Endodermal cell (in vitro differentiated cells): ENCODE measurements at regions not wholly inside any gene's neighbourhood (a gene's known extent, or its start where the extent isn't known, plus 50 kb on each side); places are given as distances from the start of the nearest gene placed in this dataset.

Experiments
- DNase-seq: peaks from one replicate; pipeline ENCODE4 v3.0.0-alpha.2; 2017
- H3K27ac ChIP-seq: 2 replicates; pipeline ENCODE4 v1.5.1; 2013; ENCODE audit warnings: mild to moderate bottlenecking, low read depth, low read length, moderate library complexity
- H3K27me3 ChIP-seq: 2 replicates; pipeline ENCODE4 v1.6.1; 2013; ENCODE audit warnings: mild to moderate bottlenecking, low read length, moderate library complexity; ENCODE audit not compliant: insufficient read depth, control insufficient read depth, poor library complexity, severe bottlenecking
- H3K36me3 ChIP-seq: 2 replicates; pipeline ENCODE4 v1.7.0; 2013; ENCODE audit warnings: mild to moderate bottlenecking, low read length, moderate library complexity; ENCODE audit not compliant: control insufficient read depth, insufficient read depth
- H3K4me1 ChIP-seq: one replicate; pipeline ENCODE4 v1.7.0; 2013; ENCODE audit warnings: low read length; ENCODE audit not compliant: control insufficient read depth, insufficient read depth
- H3K4me3 ChIP-seq: 2 replicates; pipeline ENCODE4 v1.5.1; 2013; ENCODE audit warnings: mild to moderate bottlenecking, low read length, moderate library complexity
- H3K9ac ChIP-seq: 2 replicates; pipeline ENCODE4 v1.6.1; 2013; ENCODE audit warnings: mild to moderate bottlenecking, low read length, moderate library complexity; ENCODE audit not compliant: poor library complexity, severe bottlenecking; ENCODE audit errors: extremely low read depth
- H3K9me3 ChIP-seq: 2 replicates; pipeline ENCODE4 v1.6.1; 2013; ENCODE audit warnings: mild to moderate bottlenecking, low read length, moderate library complexity; ENCODE audit not compliant: control insufficient read depth
- H3K27ac Mint-ChIP-seq: 2 replicates; pipeline ENCODE4 v1.8.0; 2020; ENCODE audit warnings: mixed read lengths
- H3K27me3 Mint-ChIP-seq: 2 replicates; pipeline ENCODE4 v1.8.0; 2021; ENCODE audit warnings: mild to moderate bottlenecking, mixed read lengths; ENCODE audit not compliant: insufficient read depth
- H3K36me3 Mint-ChIP-seq: 2 replicates; pipeline ENCODE4 v1.8.0; 2020; ENCODE audit warnings: low read depth, mixed read lengths
- H3K4me1 Mint-ChIP-seq: 2 replicates; pipeline ENCODE4 v1.8.0; 2020; ENCODE audit warnings: mixed read lengths
- H3K4me3 Mint-ChIP-seq: 2 replicates; pipeline ENCODE4 v1.8.0; 2020; ENCODE audit warnings: mild to moderate bottlenecking, moderate library complexity, mixed read lengths
- H3K9me3 Mint-ChIP-seq: 2 replicates; pipeline ENCODE4 v1.8.0; 2020; ENCODE audit warnings: mild to moderate bottlenecking, mixed read lengths
- WGBS, 2 experiments: methylation state at CpG; one replicate each; pipeline versions ENCODE4 v1.1.5 to v1.1.7; 2013; ENCODE audit warnings: missing lambda C conversion rate in 2 of 2, mixed read lengths in 1 of 2; ENCODE audit not compliant: insufficient coverage in 1 of 2, insufficient read length in 1 of 2; 5-methylcytosine and 5-hydroxymethylcytosine counted together
- TF ChIP-seq, protein P1 (sequence below): fragments of 200-600 bp; sonication (generic); conservative IDR thresholded peaks from 2 replicates; pipeline ENCODE4 v1.5.0; 2021; ENCODE audit warnings: antibody characterized with exemption, mild to moderate bottlenecking

DNA sequence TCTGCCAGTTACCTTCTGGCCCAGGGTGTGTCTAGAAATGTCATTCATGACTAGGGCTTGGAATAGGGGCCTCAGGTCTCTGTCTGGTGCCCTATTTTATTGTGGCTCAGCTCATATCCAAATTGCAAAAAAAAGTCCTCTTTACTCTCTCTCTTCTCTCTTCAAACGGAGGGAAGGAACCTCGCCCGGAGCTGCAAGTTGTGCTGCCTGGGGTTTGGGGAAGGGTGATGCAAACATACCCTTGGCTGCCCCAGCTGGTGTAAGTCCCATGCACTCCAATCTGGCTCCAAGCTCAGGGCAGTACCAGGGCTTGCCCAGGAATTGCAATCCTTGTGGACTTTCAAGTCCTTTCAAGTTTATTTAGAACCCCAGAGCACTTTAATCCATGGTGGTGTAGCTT, 549.6 kb downstream of the PCDH17 start:
- Histone ChIP-seq H3K36me3 (no peaks in the 10 kb centered on the region), H3K4me1 (no peaks in the 10 kb centered on the region), H3K9ac (no peak overlapping the region), H3K4me3 (no peak overlapping the region), H3K27me3 (no peaks in the 10 kb centered on the region), H3K9me3 (no peaks in the 10 kb centered on the region), H3K27ac (no peak overlapping the region)
- no peak overlapping the region for H3K27ac Mint-ChIP-seq
- H3K36me3 Mint-ChIP-seq, result no peaks in the 10 kb centered on the region
- DNase-seq, result no peak
- H3K4me1 Mint-ChIP-seq, result no peaks in the 10 kb centered on the region
- 98 to 100% methylated on average over 1 to 3 of the region's 3 CpGs for WGBS, 2 experiments
- TF ChIP-seq, protein P1, sequence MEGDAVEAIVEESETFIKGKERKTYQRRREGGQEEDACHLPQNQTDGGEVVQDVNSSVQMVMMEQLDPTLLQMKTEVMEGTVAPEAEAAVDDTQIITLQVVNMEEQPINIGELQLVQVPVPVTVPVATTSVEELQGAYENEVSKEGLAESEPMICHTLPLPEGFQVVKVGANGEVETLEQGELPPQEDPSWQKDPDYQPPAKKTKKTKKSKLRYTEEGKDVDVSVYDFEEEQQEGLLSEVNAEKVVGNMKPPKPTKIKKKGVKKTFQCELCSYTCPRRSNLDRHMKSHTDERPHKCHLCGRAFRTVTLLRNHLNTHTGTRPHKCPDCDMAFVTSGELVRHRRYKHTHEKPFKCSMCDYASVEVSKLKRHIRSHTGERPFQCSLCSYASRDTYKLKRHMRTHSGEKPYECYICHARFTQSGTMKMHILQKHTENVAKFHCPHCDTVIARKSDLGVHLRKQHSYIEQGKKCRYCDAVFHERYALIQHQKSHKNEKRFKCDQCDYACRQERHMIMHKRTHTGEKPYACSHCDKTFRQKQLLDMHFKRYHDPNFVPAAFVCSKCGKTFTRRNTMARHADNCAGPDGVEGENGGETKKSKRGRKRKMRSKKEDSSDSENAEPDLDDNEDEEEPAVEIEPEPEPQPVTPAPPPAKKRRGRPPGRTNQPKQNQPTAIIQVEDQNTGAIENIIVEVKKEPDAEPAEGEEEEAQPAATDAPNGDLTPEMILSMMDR, result no peak
- H3K4me3 Mint-ChIP-seq, result no peak overlapping the region
- no peaks in the 10 kb centered on the region for H3K27me3 Mint-ChIP-seq
- peaks cover 3% of the 10 kb centered on the region for H3K9me3 Mint-ChIP-seq

DNA sequence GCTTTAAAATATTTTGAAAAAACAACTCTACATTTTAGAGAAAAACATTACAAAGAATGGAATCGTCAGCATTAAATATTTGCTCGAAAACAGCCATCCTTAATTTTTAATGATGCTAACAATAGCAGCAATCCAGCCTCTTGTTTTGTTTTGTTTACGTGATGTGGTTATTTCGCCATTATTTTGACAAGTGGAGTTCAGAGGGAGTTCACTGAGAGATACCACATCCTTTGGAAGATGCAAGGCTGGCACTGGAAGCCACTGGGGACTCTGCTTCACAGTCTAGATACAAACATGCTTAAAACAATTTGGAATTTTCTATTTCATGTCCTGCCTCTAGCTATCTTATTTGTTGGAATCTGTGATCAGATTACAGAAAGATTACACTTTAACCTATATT, 556.3 kb downstream of the PCDH17 start:
- no peak for DNase-seq
- no peak overlapping the region for H3K4me3 Mint-ChIP-seq
- H3K27ac Mint-ChIP-seq, result no peak overlapping the region
- no peaks in the 10 kb centered on the region for H3K36me3 Mint-ChIP-seq
- H3K4me3 ChIP-seq, result no peak overlapping the region
- WGBS, 2 experiments, result 91 to 100% methylated on average over 3 to 4 of the region's 4 CpGs
- H3K9me3 Mint-ChIP-seq, result peaks cover 3% of the 10 kb centered on the region
- H3K9ac ChIP-seq, result no peak overlapping the region
- H3K4me1 ChIP-seq, result peaks cover 4% of the 10 kb centered on the region
- no peak overlapping the region for H3K27ac ChIP-seq
- H3K9me3 ChIP-seq, result peaks cover 5% of the 10 kb centered on the region
- H3K27me3 Mint-ChIP-seq, result no peaks in the 10 kb centered on the region
- H3K4me1 Mint-ChIP-seq, result peaks cover 4% of the 10 kb centered on the region
- H3K36me3 ChIP-seq, result no peaks in the 10 kb centered on the region
- TF ChIP-seq, protein P1, result no peak
- H3K27me3 ChIP-seq, result no peaks in the 10 kb centered on the region

DNA sequence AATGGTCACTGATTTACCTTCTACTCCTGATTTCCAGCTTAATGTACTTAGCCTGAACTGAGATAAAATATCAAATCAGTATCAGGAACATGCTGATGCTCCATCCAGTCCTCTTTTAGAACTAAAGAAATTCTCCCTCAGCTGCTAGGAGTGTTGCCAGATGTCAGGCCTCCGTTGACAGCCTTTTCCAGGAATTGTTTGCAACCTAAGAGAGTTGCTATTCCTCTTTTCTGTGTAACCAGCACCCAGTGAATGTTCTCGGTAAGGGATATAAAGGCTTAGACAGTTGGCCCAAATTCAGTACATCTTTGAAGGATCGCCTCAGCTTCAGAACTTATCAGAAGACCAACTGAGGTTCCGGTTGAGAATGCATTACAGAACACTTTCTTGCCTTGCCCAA, 559.0 kb downstream of the PCDH17 start:
- H3K4me1 ChIP-seq, result peaks cover 4% of the 10 kb centered on the region
- Mint-ChIP-seq H3K4me3 (no peak overlapping the region), H3K36me3 (no peaks in the 10 kb centered on the region), H3K9me3 (no peaks in the 10 kb centered on the region), H3K27me3 (no peaks in the 10 kb centered on the region), H3K4me1 (peaks cover 4% of the 10 kb centered on the region), H3K27ac (no peak overlapping the region)
- no peak for DNase-seq
- TF ChIP-seq, protein P1, result no peak
- no peaks in the 10 kb centered on the region for H3K27me3 ChIP-seq
- 91% methylated on average over 4 of the region's 4 CpGs for WGBS, 2 experiments
- no peak overlapping the region for H3K4me3 ChIP-seq
- H3K9ac ChIP-seq, result no peak overlapping the region
- no peaks in the 10 kb centered on the region for H3K36me3 ChIP-seq
- peaks cover 5% of the 10 kb centered on the region for H3K9me3 ChIP-seq
- no peak overlapping the region for H3K27ac ChIP-seq
